Duodenal mucosa (tissue), 2 donors: ENCODE measurements at regions not wholly inside any gene's neighbourhood (a gene's known extent, or its start where the extent isn't known, plus 50 kb on each side); places are given as distances from the start of the nearest gene placed in this dataset.
A peak's percentile ranks its signal among the peaks of the same experiment; 100 is the strongest.
"Not testable (repeated sequence)": the region's sequence is repeated elsewhere in the genome, so short reads cannot be mapped to it uniquely, and the experiment has no call there.

ENCODE experiments used
- H3K27ac ChIP-seq: one replicate; pipeline ENCODE4 v1.7.0; 2013; ENCODE audit warnings: low read depth, low read length
- H3K27me3 ChIP-seq, 2 donors: one replicate each; pipeline ENCODE4 v1.7.0; 2013; ENCODE audit warnings: low read length in 2 of 2, control low read depth in 1 of 2; ENCODE audit not compliant: insufficient read depth in 2 of 2, control insufficient read depth in 1 of 2
- H3K36me3 ChIP-seq, 2 donors: one replicate each; pipeline ENCODE4 v1.7.0; 2013; ENCODE audit warnings: low read length in 2 of 2, control low read depth in 1 of 2; ENCODE audit not compliant: insufficient read depth in 2 of 2, control insufficient read depth in 1 of 2
- H3K4me1 ChIP-seq, 2 donors: one replicate each; pipeline ENCODE4 v1.7.0; 2013; ENCODE audit warnings: low read length in 2 of 2, control low read depth in 1 of 2; ENCODE audit not compliant: insufficient read depth in 2 of 2, control insufficient read depth in 1 of 2
- H3K4me3 ChIP-seq, 2 donors: one replicate each; pipeline ENCODE4 v1.7.0; 2013; ENCODE audit warnings: low read length in 2 of 2, low read depth in 1 of 2
- H3K9ac ChIP-seq, 2 donors: one replicate each; pipeline ENCODE4 v1.7.0; 2013; ENCODE audit warnings: low read length in 2 of 2, low read depth in 1 of 2
- H3K9me3 ChIP-seq, 2 donors: one replicate each; pipeline ENCODE4 v1.7.0; 2013; ENCODE audit warnings: low read length in 2 of 2, control low read depth in 1 of 2; ENCODE audit not compliant: control insufficient read depth in 1 of 2

DNA sequence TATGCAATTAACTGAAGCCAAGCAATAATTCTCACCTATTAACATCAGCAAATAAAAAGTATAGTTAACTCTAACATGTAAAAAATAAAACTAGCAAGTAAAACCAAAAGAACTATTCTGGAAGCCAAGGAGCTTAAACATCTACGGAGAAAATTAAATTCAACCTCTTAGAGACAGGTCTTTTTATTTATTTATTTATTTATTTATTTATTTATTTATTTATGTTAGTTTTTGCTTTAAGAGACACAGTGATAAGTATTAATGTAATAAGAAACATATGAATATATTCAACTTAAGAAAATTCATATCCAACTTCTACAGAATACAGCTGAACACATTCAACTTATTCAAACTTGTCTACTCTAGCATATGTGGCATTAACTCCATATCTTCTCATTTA, 472.1 kb upstream of the IZUMO3 start:
- H3K27ac ChIP-seq: no peak overlapping the region
- no peaks in the 10 kb centered on the region for H3K27me3 ChIP-seq

DNA sequence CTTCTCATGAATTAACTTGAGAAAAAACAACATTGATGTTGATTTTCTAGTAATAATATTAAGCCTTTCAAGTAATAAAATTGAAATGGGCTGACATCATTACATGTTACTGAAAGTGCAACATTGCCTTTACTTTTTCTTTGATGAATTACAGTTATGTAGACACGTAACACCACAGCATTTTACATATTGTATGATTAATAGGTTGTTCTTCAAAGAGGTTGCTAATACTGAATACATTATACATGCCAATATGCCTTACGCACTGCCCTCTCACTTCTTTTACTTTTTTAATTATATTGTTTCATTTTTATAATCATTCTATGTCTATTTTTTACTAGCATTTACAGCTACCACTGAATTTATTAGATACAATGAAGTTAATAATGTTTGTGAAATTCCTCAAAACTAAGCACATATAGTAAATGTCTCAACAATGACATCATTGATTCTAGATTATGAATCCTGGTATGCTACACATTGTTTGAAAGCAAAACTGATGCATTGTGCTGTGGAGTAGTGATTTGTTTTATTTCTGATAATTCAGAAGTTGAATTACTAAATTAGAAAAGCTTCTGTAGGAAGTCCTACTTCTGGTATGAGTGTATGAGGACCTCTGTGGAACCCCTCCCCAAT, 464.4 kb upstream of the IZUMO3 start:
- Histone ChIP-seq H3K27ac (no peak overlapping the region), H3K9me3 (peaks cover 0 to 4% of the 10 kb centered on the region in 2 donors), H3K9ac (no peak overlapping the region), H3K4me1 (no peaks in the 10 kb centered on the region), H3K4me3 (no peak overlapping the region), H3K36me3 (no peaks in the 10 kb centered on the region), H3K27me3 (no peaks in the 10 kb centered on the region)

More for the DNA sequence above, 472.1 kb upstream of the IZUMO3 start:
- H3K9me3 ChIP-seq: peaks cover 0 to 7% of the 10 kb centered on the region in 2 donors
- no peaks in the 10 kb centered on the region for H3K4me1 ChIP-seq
- no peaks in the 10 kb centered on the region for H3K36me3 ChIP-seq
- H3K9ac ChIP-seq: no peak overlapping the region
- no peak overlapping the region for H3K4me3 ChIP-seq

DNA sequence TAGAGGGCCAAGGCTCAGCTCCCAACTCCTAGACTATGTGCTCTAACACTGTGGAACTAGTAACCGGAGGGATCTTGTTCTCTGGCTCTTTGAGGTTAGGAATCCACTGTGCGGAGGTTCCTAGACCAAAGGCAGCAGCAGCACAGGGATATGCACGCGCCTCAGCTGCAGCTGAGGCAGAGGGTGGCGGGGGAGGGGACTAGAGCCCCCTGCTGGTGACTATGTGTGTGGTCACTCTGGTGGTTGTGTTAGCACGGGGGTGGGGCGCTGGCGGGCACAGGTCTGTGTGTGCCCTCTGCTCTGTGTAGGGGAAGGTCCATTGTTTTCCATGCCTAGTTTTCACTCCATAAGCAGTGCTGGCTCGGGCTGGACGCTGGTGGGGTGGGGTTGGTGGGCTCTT, 458.0 kb upstream of the IZUMO3 start:
- Histone ChIP-seq H3K4me3 (peak overlapping the region in 1 of 2 donors; percentile 18), H3K27ac (no peak overlapping the region), H3K4me1 (no peaks in the 10 kb centered on the region), H3K27me3 (no peaks in the 10 kb centered on the region), H3K9ac (no peak overlapping the region), H3K9me3 (peaks cover 6 to 8% of the 10 kb centered on the region in 2 donors), H3K36me3 (no peaks in the 10 kb centered on the region)

DNA sequence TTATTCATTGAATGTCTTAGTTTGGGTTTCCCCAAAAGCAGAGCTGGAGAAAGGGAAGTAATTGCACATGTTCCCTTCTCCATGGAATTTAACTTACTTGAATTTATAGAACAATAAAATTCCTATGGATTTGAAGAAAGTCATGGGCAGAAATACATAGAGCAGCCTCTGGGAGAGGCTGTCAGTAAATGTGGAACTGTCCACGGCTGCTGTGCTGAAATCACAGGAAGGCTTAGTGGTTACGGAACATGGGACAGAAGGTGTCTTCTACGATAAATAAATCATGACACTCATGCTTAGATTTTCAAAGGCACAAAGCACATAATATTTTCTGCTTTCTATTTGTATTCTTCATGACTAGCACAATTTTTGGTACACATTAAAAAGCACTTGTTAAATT, 440.6 kb upstream of the IZUMO3 start:
- Histone ChIP-seq H3K4me1 (no peaks in the 10 kb centered on the region), H3K27ac (no peak overlapping the region), H3K4me3 (no peak overlapping the region), H3K36me3 (no peaks in the 10 kb centered on the region), H3K27me3 (no peaks in the 10 kb centered on the region), H3K9ac (no peak overlapping the region), H3K9me3 (peaks cover 5 to 6% of the 10 kb centered on the region in 2 donors)

DNA sequence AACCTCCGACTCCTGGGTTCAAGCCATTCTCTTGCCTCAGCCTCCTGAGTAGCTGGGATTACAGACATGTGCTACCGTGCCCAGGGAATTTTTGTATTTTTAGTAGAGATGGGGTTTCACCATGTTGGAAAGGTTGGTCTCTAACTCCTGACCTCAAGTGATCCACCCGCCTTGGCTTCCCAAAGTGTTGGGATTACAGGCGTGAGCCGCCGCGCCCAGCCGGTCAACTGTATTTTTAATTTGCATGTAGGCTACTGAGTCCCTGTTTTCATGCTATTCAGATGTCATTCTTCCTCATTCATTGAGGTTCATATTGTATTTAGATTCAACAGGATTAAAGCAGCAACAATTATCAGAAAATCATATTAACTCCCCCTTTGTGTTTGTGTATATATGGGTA, 425.1 kb upstream of the IZUMO3 start:
- not testable (repeated sequence) for H3K4me3 ChIP-seq, H3K36me3 ChIP-seq, H3K27ac ChIP-seq, H3K27me3 ChIP-seq, H3K4me1 ChIP-seq, H3K9ac ChIP-seq
- peaks cover 3 to 18% of the 10 kb centered on the region in 2 donors for H3K9me3 ChIP-seq

DNA sequence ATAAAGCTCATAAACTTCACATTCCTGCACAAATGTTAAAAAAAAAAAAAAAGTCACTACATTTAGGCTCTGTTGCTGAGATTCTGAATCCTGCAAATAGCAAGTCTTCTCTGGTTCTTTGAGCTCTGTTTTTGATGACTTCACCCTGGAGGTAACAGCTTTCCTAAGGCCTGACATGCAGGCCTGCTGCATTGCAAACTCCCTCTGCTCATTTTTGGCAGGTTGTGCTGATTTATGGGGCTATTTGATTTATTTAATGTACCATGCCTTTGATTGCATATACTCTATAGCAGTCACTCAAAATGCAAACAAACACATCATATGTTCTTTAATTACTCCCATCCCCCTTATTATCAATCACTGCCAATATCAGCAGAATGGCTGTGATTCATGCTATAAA, 416.1 kb upstream of the IZUMO3 start:
- Histone ChIP-seq H3K9me3 (peaks cover 0 to 6% of the 10 kb centered on the region in 2 donors), H3K4me3 (no peak overlapping the region), H3K9ac (no peak overlapping the region), H3K4me1 (no peaks in the 10 kb centered on the region), H3K27me3 (no peaks in the 10 kb centered on the region), H3K36me3 (no peaks in the 10 kb centered on the region), H3K27ac (no peak overlapping the region)

DNA sequence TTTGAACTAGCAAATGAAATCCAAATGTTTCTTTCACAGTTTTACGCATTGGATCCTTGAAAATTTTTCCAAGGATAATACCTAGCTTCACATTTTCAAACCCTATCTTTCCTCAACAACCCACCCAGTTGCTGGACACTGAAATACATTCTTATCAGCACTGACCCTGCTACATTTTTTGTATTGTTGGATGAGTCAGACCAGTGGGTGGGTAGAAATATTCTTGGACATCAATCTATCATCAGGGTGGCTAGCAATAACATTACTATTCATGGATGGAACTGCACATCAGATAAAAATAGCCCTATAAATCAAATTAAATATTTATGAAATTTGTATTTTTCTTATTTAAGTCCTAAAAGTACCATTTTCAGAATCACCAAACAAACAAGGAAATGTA, 407.4 kb upstream of the IZUMO3 start:
- no peaks in the 10 kb centered on the region for H3K27me3 ChIP-seq
- H3K27ac ChIP-seq: no peak overlapping the region
- H3K4me1 ChIP-seq: no peaks in the 10 kb centered on the region
- H3K36me3 ChIP-seq: no peaks in the 10 kb centered on the region
- H3K4me3 ChIP-seq: no peak overlapping the region
- no peak overlapping the region for H3K9ac ChIP-seq
- H3K9me3 ChIP-seq: peaks cover 3% of the 10 kb centered on the region in 2 donors

DNA sequence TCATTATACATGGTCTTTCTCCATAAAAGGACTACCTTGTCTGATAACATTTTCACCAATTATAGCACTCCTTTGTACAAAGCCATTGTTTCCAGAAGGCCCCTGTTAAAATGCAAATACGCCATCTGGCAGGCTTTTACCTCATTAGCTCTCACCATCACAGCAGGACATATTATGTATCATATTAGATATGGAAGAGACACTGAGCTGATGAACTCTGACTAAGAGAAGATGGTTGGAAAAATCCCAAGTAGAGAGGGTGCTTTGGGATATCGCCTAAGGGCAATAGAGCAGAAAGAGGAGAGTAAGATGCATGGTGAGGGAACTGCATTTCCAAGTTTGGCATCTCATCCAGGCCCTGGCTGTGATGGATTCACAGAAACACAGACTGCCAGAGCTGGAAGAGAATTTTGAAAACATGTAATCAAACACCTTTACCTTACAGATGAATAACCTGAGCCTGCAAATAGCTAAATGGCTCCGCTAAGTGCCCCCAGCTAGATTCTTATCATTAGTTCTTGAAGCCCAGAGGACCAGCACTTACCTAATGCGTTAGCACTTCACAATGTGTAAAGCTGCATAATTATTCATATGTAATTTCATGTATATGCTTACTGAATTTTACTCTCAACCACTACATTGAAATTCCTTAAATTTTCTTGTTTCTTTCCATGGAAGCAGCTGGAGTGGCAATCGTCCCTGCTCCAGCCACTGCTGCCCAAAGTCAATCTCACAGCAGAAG, 393.6 kb upstream of the IZUMO3 start:
- Histone ChIP-seq H3K27me3 (no peaks in the 10 kb centered on the region), H3K4me1 (no peaks in the 10 kb centered on the region), H3K9ac (no peak overlapping the region), H3K27ac (no peak overlapping the region), H3K4me3 (no peak overlapping the region), H3K9me3 (peaks cover 2 to 3% of the 10 kb centered on the region in 2 donors), H3K36me3 (no peaks in the 10 kb centered on the region)

DNA sequence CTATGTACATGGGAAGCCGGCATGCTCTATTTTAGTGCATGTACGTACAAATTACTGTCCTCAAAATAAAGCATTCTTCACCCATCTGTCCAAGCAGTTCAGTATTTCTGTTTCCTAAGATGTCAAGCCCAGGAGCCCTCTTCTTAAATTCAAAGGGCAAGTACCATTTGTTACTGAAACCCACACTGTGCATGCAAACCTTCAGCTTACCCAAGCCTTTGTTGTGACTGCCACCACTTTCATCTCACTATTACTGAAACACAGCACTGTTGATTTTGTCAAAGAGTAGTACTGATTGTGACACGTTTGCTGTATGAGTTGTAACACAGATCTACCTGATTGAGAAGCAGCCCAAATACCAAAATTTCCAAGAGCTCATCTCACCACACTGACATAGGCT, 390.4 kb upstream of the IZUMO3 start:
- no peak overlapping the region for H3K27ac ChIP-seq
- no peaks in the 10 kb centered on the region for H3K27me3 ChIP-seq
- H3K9me3 ChIP-seq: peaks cover 3 to 6% of the 10 kb centered on the region in 2 donors
- H3K36me3 ChIP-seq: no peaks in the 10 kb centered on the region
- no peak overlapping the region for H3K9ac ChIP-seq
- no peaks in the 10 kb centered on the region for H3K4me1 ChIP-seq
- no peak overlapping the region for H3K4me3 ChIP-seq

DNA sequence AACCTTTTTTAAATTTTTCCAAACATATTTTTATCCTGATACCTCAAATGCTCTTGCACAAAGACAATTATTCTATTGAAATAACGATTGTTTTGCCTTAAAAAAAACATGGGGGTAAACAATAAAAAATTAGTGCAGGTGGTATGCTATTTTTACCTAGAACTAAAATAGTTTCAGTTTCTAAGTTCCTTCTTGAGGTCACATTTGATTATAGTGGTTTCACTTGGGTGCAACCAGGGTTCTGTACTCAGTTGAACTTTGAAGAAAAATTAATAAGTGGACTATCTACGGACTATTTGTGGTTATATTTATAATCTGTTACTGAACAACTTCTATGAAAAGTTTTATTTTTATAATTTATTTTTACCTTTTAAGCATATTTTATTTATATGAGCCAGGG, 387.1 kb upstream of the IZUMO3 start:
- no peak overlapping the region for H3K27ac ChIP-seq
- H3K36me3 ChIP-seq: no peaks in the 10 kb centered on the region
- H3K4me3 ChIP-seq: no peak overlapping the region
- H3K9me3 ChIP-seq: peaks cover 6 to 10% of the 10 kb centered on the region in 2 donors
- no peak overlapping the region for H3K9ac ChIP-seq
- H3K27me3 ChIP-seq: no peaks in the 10 kb centered on the region
- H3K4me1 ChIP-seq: no peaks in the 10 kb centered on the region
